Lower lobe of right lung (tissue), 2 donors: ENCODE measurements at regions not wholly inside any gene's neighbourhood (a gene's known extent, or its start where the extent isn't known, plus 50 kb on each side); places are given as distances from the start of the nearest gene placed in this dataset.

Experiments
- ATAC-seq, 2 donors: fragments of 200-7000 bp; cut with Tn5 transposase; one replicate each; pipeline ENCODE4 v1.9.1; 2020 to 2022; ENCODE audit warnings: mild to moderate bottlenecking in 2 of 2, moderate library complexity in 2 of 2
- DNase-seq: peaks from one replicate; pipeline ENCODE4 v3.0.0-alpha.2; 2020
- H3K27ac ChIP-seq: fragments of 200-600 bp; one replicate; pipeline ENCODE4 v1.8.0; 2022
- H3K27me3 ChIP-seq: fragments of 200-600 bp; one replicate; pipeline ENCODE4 v1.8.0; 2022; ENCODE audit warnings: low read depth
- H3K36me3 ChIP-seq: fragments of 200-600 bp; one replicate; pipeline ENCODE4 v1.8.0; 2022; ENCODE audit warnings: mild to moderate bottlenecking
- H3K4me1 ChIP-seq: fragments of 200-600 bp; one replicate; pipeline ENCODE4 v1.8.0; 2022
- H3K4me3 ChIP-seq: fragments of 200-600 bp; one replicate; pipeline ENCODE4 v1.8.0; 2022; ENCODE audit warnings: mild to moderate bottlenecking
- H3K9me3 ChIP-seq: fragments of 200-600 bp; one replicate; pipeline ENCODE4 v1.8.0; 2022
- CTCF ChIP-seq: fragments of 200-600 bp; IDR thresholded peaks from one replicate; pipeline ENCODE4 v1.8.0; 2022; ENCODE audit warnings: antibody characterized with exemption, mild to moderate bottlenecking
- intact Hi-C: fragments of 100-400 bp; cut with DNase I; formaldehyde crosslinking; loops from one replicate; pipeline ENCODE4 v1.11.0; 2022
- donor health status: DM: no; HTN: yes; CAD: no; lungs with severe emphysema.

- Histone ChIP-seq H3K36me3 (no peaks in the 10 kb centered on the region), H3K9me3 (no peaks in the 10 kb centered on the region), H3K4me3 (no peak overlapping the region), H3K27me3 (no peaks in the 10 kb centered on the region), H3K27ac (no peak overlapping the region), H3K4me1 (peaks cover 5% of the 10 kb centered on the region)
- intact Hi-C loops, result no loop called here
- no peak for ATAC-seq
- no peak for TF ChIP-seq CTCF
- DNase-seq, result no peak
Measured at GRCh38 chr7:81887098-81888090, 117.5 kb upstream of the HGF start.

DNA sequence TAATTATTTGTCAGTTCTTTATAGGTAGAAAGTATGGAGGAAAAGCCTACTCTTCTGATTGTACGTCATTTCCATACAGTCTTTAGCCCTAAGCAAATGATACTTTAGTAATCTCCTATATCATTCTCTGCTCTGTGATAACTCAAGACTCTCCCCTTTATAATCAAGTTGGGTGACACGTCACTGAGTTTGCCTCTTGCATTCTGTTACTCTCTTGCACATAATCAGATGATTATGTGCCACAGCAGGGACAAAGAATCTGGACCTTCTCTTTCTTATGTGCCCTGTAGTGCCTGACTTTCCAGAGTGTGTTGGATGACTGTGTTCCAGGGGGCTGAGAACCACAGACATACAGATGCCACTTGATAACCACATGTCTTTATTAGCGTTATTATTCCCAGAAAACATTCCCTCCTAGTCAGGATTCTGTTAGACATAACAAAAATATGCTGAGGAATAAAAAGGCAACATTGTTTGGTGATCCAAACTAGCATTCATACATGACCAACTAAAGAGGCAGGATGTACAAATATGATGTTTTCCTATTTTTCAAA is 116.4 kb upstream of the HGF start:
- no peak for TF ChIP-seq CTCF
- no peaks in the 10 kb centered on the region for H3K27me3 ChIP-seq
- H3K4me3 ChIP-seq, result no peak overlapping the region
- peaks cover 5% of the 10 kb centered on the region for H3K4me1 ChIP-seq
- no peak for DNase-seq
- H3K9me3 ChIP-seq, result no peaks in the 10 kb centered on the region
- no peaks in the 10 kb centered on the region for H3K36me3 ChIP-seq
- H3K27ac ChIP-seq, result no peak overlapping the region
- ATAC-seq, result no peak
- intact Hi-C loops, result no loop called here

- Histone ChIP-seq H3K27ac (no peak overlapping the region), H3K4me3 (no peak overlapping the region), H3K27me3 (no peaks in the 10 kb centered on the region), H3K9me3 (no peaks in the 10 kb centered on the region), H3K36me3 (no peaks in the 10 kb centered on the region), H3K4me1 (peaks cover 5% of the 10 kb centered on the region)
- no peak for DNase-seq
- intact Hi-C loops, result no loop called here
- ATAC-seq, result no peak
- no peak for TF ChIP-seq CTCF
Measured at GRCh38 chr7:81884817-81885216, 115.0 kb upstream of the HGF start.

DNA sequence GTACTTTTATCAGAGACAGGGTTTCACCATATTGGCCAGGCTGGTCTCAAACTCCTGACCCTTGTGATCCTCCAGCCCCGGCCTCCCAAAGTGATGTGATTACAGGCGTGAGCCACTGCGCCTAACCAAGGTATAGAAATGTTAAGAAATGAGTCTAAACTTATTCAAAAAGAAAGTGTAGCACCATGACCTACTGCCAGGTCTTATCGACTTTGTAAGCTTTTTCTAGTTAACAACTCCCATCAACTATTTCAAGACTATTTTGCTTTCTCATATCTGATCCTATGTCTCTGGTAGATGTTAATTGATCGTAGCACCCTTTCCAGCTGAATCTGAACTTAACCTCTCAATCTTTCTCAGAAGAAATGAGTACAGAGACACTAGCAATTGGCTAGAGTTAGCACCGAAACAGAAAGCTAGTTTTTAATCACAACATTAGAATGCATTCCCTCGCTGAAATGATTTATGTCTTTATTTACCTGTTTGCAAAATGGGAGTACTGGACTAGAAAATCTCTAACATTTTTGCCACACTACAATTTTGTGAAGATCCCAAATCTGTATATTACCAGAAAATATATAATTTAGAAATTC is 114.0 kb upstream of the HGF start:
- intact Hi-C loops, result no loop called here
- no peak for TF ChIP-seq CTCF
- no peak for ATAC-seq
- Histone ChIP-seq H3K27me3 (no peaks in the 10 kb centered on the region), H3K4me3 (no peak overlapping the region), H3K27ac (no peak overlapping the region), H3K36me3 (no peaks in the 10 kb centered on the region), H3K4me1 (peaks cover 5% of the 10 kb centered on the region), H3K9me3 (no peaks in the 10 kb centered on the region)
- DNase-seq, result no peak

- no peak overlapping the region for H3K4me3 ChIP-seq
- ATAC-seq (no peak), DNase-seq (no peak)
- H3K27me3 ChIP-seq, result no peaks in the 10 kb centered on the region
- intact Hi-C loops, result no loop called here
- no peak overlapping the region for H3K27ac ChIP-seq
- H3K36me3 ChIP-seq, result no peaks in the 10 kb centered on the region
- H3K4me1 ChIP-seq, result peaks cover 3% of the 10 kb centered on the region
- H3K9me3 ChIP-seq, result no peaks in the 10 kb centered on the region
- TF ChIP-seq CTCF, result no peak
Measured at GRCh38 chr7:81882086-81882485, 112.2 kb upstream of the HGF start.
